K562 (cell line): ENCODE measurements at regions not wholly inside any gene's neighbourhood (a gene's known extent, or its start where the extent isn't known, plus 50 kb on each side); places are given as distances from the start of the nearest gene placed in this dataset.
"Not testable (repeated sequence)": the region's sequence is repeated elsewhere in the genome, so short reads cannot be mapped to it uniquely, and the experiment has no call there.

ENCODE experiments used
- ATAC-seq: fragments of 200-7000 bp; cut with Tn5 transposase; 3 replicates; pipeline ENCODE4 v1.9.1; 2020; ENCODE audit warnings: moderate library complexity
- BruUV-seq: library from RNA; stranded (reverse); fragments of 400-500 nt; replicated peaks from 2 replicates; lab custom pipeline; 2021; lab: Mats Ljungman, UMichigan
- CTCF ChIA-PET: fragments of 300-600 bp; formaldehyde crosslinking; extraction: SDS; loops from one replicate; lab custom pipeline; 2021; ENCODE audit warnings: low intra/inter-chr PET ratio; lab: Yijun Ruan, JAX
- POLR2A ChIA-PET: fragments of 300-600, 350-650 bp; sonication (Branson Sonifier 250); formaldehyde crosslinking; extraction: SDS; loops from one replicate; lab custom pipeline; 2021; ENCODE audit warnings: antibody characterized with exemption, inconsistent platforms; lab: Yijun Ruan, JAX
- DNase-seq, 4 experiments: peaks; one replicate each; pipeline versions ENCODE4 v3.0.0 to v3.0.0-alpha.2; 2011 to 2018; ENCODE audit warnings: low spot score in 3 of 4, mixed read lengths in 3 of 4; ENCODE audit errors: extremely low read depth in 1 of 4
- FAIRE-seq: peaks from 2 replicates; lab custom pipeline; 2011; peaks lifted over from hg19 to GRCh38; lab: Jason Lieb, UNC
- H2AFZ ChIP-seq: 2 replicates; pipeline ENCODE4 v1.6.0; 2011; ENCODE audit warnings: low read depth, low read length, control low read depth, inconsistent platforms
- H3K27ac ChIP-seq: fragments of 200-600 bp; 3 replicates; pipeline ENCODE4 v1.8.0; 2011; ENCODE audit warnings: low read depth, mild to moderate bottlenecking, control low read depth, inconsistent platforms, low read length, moderate library complexity, mixed read lengths; ENCODE audit errors: extremely low read depth
- H3K27me3 ChIP-seq, 2 experiments: fragments of 300-600 bp in 1 of 2; 2 replicates in 1 of 2; 3 replicates in 1 of 2; pipeline versions ENCODE4 v1.6.0 to v1.8.0; 2011; ENCODE audit warnings: inconsistent platforms in 2 of 2, low read length in 2 of 2, mild to moderate bottlenecking in 1 of 2, mixed read lengths in 1 of 2, moderate library complexity in 1 of 2; ENCODE audit not compliant: control insufficient read depth in 2 of 2, insufficient read depth in 2 of 2
- H3K36me3 ChIP-seq: fragments of 300-600 bp; 3 replicates; pipeline ENCODE4 v1.8.0; 2011; ENCODE audit warnings: mild to moderate bottlenecking, low read length, inconsistent platforms; ENCODE audit not compliant: control insufficient read depth, insufficient read depth
- H3K4me1 ChIP-seq, 2 experiments: fragments of 200-600 bp in 1 of 2; replicated peaks in 1 of 2; 2 replicates in 1 of 2; 3 replicates in 1 of 2; pipeline versions ENCODE4 v1.5.1 to v1.8.0; 2011; ENCODE audit warnings: inconsistent platforms in 2 of 2, low read length in 2 of 2, mild to moderate bottlenecking in 1 of 2, mixed read lengths in 1 of 2, moderate library complexity in 1 of 2; ENCODE audit not compliant: control insufficient read depth in 2 of 2, insufficient read depth in 2 of 2
- H3K4me2 ChIP-seq: 2 replicates; pipeline ENCODE4 v1.6.1; 2011; ENCODE audit warnings: low read length, control low read depth, inconsistent platforms, mixed read lengths; ENCODE audit not compliant: insufficient read depth
- H3K4me3 ChIP-seq: fragments of 200-600 bp; sonication (generic), shearing (Covaris generic); 2 replicates; pipeline ENCODE4 v1.5.1; 2016; ENCODE audit warnings: control low read depth, inconsistent platforms
- H3K79me2 ChIP-seq: fragments of 200-600 bp; 3 replicates; pipeline ENCODE4 v1.8.0; 2011; ENCODE audit warnings: low read length, inconsistent platforms; ENCODE audit not compliant: control insufficient read depth, insufficient read depth
- H3K9ac ChIP-seq, 2 experiments: 2 replicates each; pipeline versions ENCODE4 v1.6.0 to v1.6.1; 2011; ENCODE audit warnings: low read depth in 2 of 2, low read length in 2 of 2, control low read depth in 1 of 2, inconsistent platforms in 1 of 2, mild to moderate bottlenecking in 1 of 2, mixed read lengths in 1 of 2; ENCODE audit not compliant: insufficient read depth in 1 of 2
- H3K9me1 ChIP-seq: one replicate; pipeline ENCODE4 v1.6.0; 2011; ENCODE audit warnings: inconsistent platforms, mild to moderate bottlenecking, low read length, moderate library complexity; ENCODE audit not compliant: control insufficient read depth, insufficient read depth
- H3K9me3 ChIP-seq: replicated peaks from 2 replicates; pipeline ENCODE4 v1.5.1; 2011; ENCODE audit warnings: low read depth, low read length, inconsistent platforms; ENCODE audit not compliant: control insufficient read depth, insufficient read depth
- H4K20me1 ChIP-seq: replicated peaks from 2 replicates; pipeline ENCODE4 v1.6.1; 2011; ENCODE audit warnings: low read length, inconsistent platforms, mixed read lengths; ENCODE audit not compliant: control insufficient read depth, insufficient read depth
- WGBS: fragments of 100-300 bp; shearing (Covaris generic); methylation state at CpG from one replicate; pipeline ENCODE4 v1.1.6; 2016; ENCODE audit warnings: low coverage, mixed read lengths; ENCODE audit not compliant: insufficient coverage; ENCODE audit errors: missing lambda C conversion rate; 5-methylcytosine and 5-hydroxymethylcytosine counted together
- in situ Hi-C: fragments of 300-500 bp; cut with MboI; formaldehyde crosslinking; loops from 4 replicates; pipeline ENCODE4 v1.15.0; 2018; ENCODE audit warnings: inconsistent platforms, mixed read lengths
- intact Hi-C: fragments of 100-400 bp; cut with micrococcal nuclease; formaldehyde crosslinking; loops from 2 replicates; pipeline ENCODE4 v1.14.2; 2022

GRCh38 chr10:47683826-47684475 is 79.4 kb downstream of the SYT15B start:
- not testable (repeated sequence) for FAIRE-seq, H3K4me2 ChIP-seq

GRCh38 chr10:47681638-47681990 is 81.8 kb downstream of the SYT15B start:
- H3K4me3 ChIP-seq, BruUV-seq, H3K9me3 ChIP-seq, H3K4me1 ChIP-seq, H3K9me1 ChIP-seq, intact Hi-C loops, ATAC-seq, POLR2A ChIA-PET, H3K4me2 ChIP-seq, CTCF ChIA-PET, H3K79me2 ChIP-seq, DNase-seq, H2AFZ ChIP-seq, H3K9ac ChIP-seq, H3K27me3 ChIP-seq, H3K36me3 ChIP-seq, in situ Hi-C loops, FAIRE-seq, H4K20me1 ChIP-seq, H3K27ac ChIP-seq: not testable (repeated sequence)
- WGBS: no CpG with 5 or more reads among the region's 6 CpGs

More at GRCh38 chr10:47683826-47684475, 79.4 kb downstream of the SYT15B start:
- CTCF ChIA-PET, H3K79me2 ChIP-seq, H3K27me3 ChIP-seq, BruUV-seq, H3K9me3 ChIP-seq, ATAC-seq, H3K9ac ChIP-seq, intact Hi-C loops, H3K27ac ChIP-seq, H4K20me1 ChIP-seq, H3K4me1 ChIP-seq, H3K9me1 ChIP-seq, in situ Hi-C loops, DNase-seq, POLR2A ChIA-PET, H2AFZ ChIP-seq, H3K36me3 ChIP-seq, H3K4me3 ChIP-seq: not testable (repeated sequence)
- no CpG with 5 or more reads among the region's 3 CpGs for WGBS
